ENCODE measurements at regions not wholly inside any gene's neighbourhood (a gene's known extent, or its start where the extent isn't known, plus 50 kb on each side); places are given as distances from the start of the nearest gene placed in this dataset.

DNA sequence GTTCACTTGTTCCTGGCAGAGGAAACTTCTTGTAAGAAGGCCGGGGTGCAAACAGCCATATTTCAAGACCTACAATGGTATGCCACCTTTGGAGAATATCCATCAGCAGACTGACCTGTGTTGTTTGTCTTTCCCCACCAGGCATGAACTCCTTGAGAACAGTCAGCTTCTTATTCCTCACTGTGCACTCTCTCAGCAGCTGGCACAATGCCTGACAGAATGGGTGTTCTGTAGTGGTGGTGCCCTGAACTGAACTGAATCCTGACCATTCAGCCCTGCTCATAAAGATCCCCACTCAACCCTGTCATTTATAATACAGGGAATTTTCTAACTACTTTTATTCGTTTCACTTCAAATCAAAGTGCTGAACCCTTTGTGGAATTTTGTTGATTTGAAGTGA, 206.9 kb downstream of the COX7C start:
- no peaks in the 10 kb centered on the region for H3K27me3 ChIP-seq
- no peaks in the 10 kb centered on the region; the same call in 1 of the 2 replicates for H3K9me3 ChIP-seq (replicated peaks)
- no peaks in the 10 kb centered on the region for H3K4me1 ChIP-seq
- no peak overlapping the region for H3K27ac ChIP-seq
- no peaks in the 10 kb centered on the region for H3K36me3 ChIP-seq
- no peak for DNase-seq
- no peak overlapping the region for H3K4me3 ChIP-seq

DNA sequence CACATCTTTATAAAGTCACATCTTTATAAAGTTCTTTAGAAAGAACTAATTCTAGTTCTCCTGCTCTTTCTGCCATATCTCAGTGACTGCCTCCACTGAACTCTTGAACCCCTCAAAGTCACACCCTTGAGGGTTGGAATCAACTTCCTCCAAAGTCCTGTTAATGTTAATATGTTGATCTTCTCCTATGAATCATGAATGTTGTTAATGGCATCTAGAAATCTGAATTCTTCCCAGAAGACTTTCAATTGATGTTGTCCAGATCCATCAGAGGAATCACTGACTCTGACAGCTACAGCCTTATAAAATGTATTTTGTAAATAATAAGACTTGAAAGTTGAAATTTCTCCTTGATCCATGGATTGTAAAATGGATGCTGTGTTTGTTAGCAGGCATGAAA, 213.4 kb downstream of the COX7C start:
- Histone ChIP-seq H3K27me3 (no peaks in the 10 kb centered on the region), H3K4me1 (no peaks in the 10 kb centered on the region), H3K9me3 (replicated peaks) (no peaks in the 10 kb centered on the region), H3K27ac (no peak overlapping the region), H3K36me3 (no peaks in the 10 kb centered on the region), H3K4me3 (no peak overlapping the region)
- no peak for DNase-seq

DNA sequence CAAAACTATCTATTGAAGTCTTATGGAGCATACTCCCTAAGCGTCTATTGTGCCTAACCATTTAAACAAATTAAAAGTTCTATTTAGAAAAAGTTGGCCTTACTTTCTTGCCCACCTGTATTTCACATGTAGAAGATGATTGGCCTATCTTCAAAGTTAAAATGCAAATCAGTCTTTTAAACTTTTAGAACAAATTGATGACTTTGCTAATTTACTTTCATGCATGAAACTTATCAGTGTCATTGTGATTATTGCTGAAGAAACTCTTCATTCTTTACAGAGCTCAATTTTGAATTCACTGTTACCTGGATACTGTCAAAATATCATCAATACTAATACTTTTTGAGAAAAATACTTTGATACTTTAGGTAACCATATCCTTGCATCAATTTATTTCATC, 216.1 kb downstream of the COX7C start:
- Histone ChIP-seq H3K27me3 (no peaks in the 10 kb centered on the region), H3K4me3 (no peak overlapping the region), H3K36me3 (no peaks in the 10 kb centered on the region), H3K9me3 (replicated peaks) (no peaks in the 10 kb centered on the region), H3K27ac (no peak overlapping the region), H3K4me1 (no peaks in the 10 kb centered on the region)
- no peak for DNase-seq

DNA sequence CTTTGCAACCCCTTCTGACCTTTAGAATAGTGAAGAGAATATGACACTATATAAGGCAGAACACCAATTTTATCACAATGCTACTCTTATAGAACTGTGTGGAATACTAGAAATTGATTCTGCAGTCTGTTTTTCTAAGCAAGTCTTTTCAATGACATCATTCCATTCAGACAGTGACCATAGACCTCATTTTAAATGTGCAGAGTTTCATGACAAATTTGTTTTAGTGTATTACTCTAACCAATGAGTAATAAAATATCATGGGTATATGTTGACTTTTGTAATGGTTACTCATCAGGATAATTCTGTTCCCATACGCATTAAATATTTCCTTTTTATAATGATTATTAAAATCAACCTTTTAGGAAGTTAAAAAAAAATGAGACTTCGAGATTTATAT, 219.9 kb downstream of the COX7C start:
- Histone ChIP-seq H3K4me1 (no peaks in the 10 kb centered on the region), H3K4me3 (no peak overlapping the region), H3K27me3 (no peaks in the 10 kb centered on the region), H3K27ac (no peak overlapping the region), H3K36me3 (no peaks in the 10 kb centered on the region), H3K9me3 (replicated peaks) (no peaks in the 10 kb centered on the region)
- no peak for DNase-seq

DNA sequence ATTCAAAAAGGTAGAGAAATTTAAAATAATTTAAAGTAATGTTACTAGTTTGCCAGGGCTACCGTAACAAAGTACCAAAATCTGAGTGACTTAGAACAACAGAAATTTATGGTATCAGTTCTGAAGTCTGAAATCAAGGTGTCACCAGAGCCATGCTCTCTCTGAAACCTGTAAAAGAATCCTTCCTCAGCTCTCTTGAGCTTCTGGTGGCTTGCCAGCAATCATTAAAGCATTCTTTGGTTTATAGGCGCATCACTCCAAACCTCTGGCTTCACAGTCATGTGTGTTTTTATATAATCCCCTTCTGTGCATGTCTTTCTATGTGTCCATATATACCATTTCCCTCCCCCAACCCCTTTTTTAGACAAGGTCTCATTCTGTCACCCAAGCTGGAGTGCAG, 220.3 kb downstream of the COX7C start:
- H3K27me3 ChIP-seq: no peaks in the 10 kb centered on the region
- no peaks in the 10 kb centered on the region for H3K36me3 ChIP-seq
- no peaks in the 10 kb centered on the region for H3K4me1 ChIP-seq
- H3K4me3 ChIP-seq: no peak overlapping the region
- H3K27ac ChIP-seq: no peak overlapping the region
- no peaks in the 10 kb centered on the region for H3K9me3 ChIP-seq (replicated peaks)
- no peak for DNase-seq

DNA sequence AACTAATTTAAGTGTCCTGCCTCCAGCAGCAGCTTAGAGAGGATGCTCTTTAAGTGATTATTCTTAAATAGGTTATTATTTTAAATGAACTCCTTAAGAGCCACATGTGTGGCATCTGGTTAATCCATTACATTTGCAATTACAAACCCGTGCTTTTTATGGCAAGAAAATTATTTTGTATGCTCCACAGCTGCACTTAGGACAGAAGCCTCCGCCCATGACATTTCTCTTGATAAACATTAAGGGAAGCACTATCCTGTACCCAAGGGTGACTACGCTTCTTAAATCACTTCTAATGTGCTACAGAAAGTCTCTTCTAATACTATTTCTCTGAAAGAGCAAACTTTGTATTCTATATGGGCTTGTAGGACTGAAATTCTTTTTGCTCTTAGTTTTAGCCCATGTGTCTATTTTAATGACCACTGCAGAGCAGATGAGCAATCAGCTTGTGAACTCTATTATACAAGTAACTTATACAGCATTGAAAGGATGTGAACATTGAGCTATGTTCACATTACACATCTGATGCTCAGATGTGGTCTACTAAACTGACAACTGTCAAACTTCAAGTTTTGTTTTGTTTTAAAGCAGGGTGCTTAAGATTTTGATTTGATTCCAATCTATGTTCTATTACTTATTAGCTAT, 223.4 kb downstream of the COX7C start:
- DNase-seq: no peak
- Histone ChIP-seq H3K27ac (no peak overlapping the region), H3K9me3 (replicated peaks) (no peaks in the 10 kb centered on the region), H3K27me3 (no peaks in the 10 kb centered on the region), H3K4me3 (no peak overlapping the region), H3K4me1 (no peaks in the 10 kb centered on the region), H3K36me3 (no peaks in the 10 kb centered on the region)

DNA sequence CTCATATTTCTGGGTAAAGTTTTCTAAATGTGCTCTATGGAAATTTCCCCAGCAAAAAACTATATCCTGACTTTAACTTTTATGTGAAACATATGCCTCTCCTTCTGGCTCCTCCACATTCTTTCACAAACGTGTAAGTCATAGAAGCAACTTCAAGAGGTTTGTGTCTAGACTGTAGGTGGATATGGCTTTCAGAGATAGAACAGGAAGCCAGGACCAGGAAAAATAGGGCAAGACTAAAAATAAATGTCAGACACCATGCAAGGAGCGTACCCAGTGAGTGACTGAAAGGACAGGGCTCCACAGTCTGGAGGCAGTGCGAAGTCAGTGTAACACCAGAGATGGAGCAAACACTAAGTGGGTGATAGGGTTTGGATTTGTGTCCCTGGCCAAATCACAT, 240.7 kb downstream of the COX7C start:
- DNase-seq: no peak

DNA sequence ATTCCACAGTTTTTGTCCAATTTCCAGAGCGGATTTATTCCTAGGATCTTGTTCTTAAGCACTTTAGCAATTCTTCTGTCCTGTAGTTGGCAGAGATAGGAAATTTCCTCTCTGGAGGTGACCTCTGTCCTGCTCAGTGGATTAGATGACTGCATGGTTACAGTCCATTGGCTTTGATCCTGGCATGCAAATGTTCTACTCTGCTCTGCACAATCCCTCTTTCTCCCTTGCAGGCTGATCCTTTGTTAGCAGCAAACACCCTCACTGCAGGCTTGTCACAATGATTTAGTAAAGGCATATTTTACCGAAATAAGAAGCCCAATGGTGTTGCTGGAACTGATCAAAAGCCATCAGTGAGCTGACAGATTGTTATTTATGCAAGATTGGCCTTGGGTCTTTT, 243.8 kb downstream of the COX7C start:
- Histone ChIP-seq H3K4me3 (no peak overlapping the region), H3K9me3 (replicated peaks) (no peaks in the 10 kb centered on the region), H3K27me3 (no peaks in the 10 kb centered on the region), H3K4me1 (peaks cover 3% of the 10 kb centered on the region; the same call in 1 of the 2 replicates), H3K36me3 (no peaks in the 10 kb centered on the region), H3K27ac (no peak overlapping the region)
- DNase-seq: no peak

More for the DNA sequence above, 240.7 kb downstream of the COX7C start:
- Histone ChIP-seq H3K4me1 (no peaks in the 10 kb centered on the region; the same call in 1 of the 2 replicates), H3K4me3 (no peak overlapping the region), H3K36me3 (no peaks in the 10 kb centered on the region), H3K27ac (no peak overlapping the region), H3K9me3 (replicated peaks) (no peaks in the 10 kb centered on the region), H3K27me3 (no peaks in the 10 kb centered on the region)

DNA sequence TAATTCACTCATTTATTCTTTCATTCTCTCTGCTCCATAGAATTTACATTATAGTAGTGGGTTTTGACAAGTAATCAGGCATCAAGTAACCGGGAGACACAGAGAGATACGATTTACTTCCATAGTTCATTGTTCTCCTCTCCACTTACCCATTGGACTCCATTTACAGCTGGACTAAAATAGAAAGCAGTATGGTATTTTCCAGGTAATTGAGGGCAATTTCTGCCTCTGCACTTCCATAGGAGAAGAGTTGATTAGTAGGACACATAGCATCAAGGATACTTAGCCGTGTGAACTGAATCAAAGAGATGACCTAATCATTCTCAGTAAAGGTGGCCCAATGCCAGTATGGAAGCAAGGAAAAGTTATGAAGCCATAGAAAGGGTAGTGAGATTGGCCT, 244.4 kb downstream of the COX7C start:
- Histone ChIP-seq H3K4me3 (no peak overlapping the region), H3K36me3 (no peaks in the 10 kb centered on the region), H3K27ac (no peak overlapping the region), H3K4me1 (peaks cover 3% of the 10 kb centered on the region; the same call in 1 of the 2 replicates), H3K9me3 (replicated peaks) (no peaks in the 10 kb centered on the region), H3K27me3 (no peaks in the 10 kb centered on the region)
- DNase-seq: no peak

DNA sequence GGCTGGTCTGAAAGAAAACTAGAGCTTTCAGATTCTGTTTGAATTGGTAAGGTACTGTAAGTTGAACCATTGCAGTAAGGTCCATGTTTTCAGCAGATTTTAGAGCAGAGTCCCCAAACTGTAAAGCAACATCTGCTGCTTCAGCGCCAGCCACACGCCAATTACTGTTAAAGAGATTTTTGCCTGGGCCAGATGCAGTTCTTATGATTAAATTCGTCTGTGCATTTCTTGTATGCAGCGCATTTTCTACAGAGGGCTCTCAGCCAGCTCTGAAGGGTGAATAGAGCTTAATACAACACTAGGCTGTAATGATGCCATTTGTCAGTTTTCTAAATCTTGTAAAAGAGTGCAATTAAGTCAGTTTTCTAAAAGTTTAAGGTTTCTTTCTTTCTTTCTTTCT, 246.3 kb downstream of the COX7C start:
- H3K27me3 ChIP-seq: no peaks in the 10 kb centered on the region
- H3K36me3 ChIP-seq: no peaks in the 10 kb centered on the region
- no peak overlapping the region for H3K27ac ChIP-seq
- H3K4me1 ChIP-seq: peaks cover 3% of the 10 kb centered on the region; the same call in 1 of the 2 replicates
- no peaks in the 10 kb centered on the region for H3K9me3 ChIP-seq (replicated peaks)
- H3K4me3 ChIP-seq: no peak overlapping the region
- DNase-seq: no peak

DNA sequence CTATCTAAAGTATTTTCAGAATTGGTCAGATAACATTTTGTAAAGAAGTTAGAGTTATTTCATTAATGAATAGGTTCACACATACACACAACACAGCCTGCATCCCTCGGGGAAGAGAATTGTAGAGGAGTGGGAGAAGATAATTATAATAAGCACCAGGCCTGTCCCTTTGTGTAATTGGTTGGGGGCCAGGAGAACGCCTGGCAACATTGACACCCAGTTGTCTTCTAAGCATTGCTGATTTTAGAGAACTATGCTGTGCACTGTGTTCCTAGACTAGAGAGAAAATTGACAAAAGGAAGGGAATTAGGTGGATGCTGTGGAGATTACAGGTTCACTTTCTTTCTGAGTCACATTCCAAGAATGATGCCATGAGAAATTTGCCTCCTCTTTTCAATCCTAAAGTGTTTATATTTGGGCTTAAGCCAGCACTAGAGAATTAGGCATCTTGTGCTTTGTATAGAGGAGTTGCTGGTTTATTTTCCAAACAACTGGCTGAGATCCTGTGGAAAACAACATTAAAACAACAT, 247.6 kb downstream of the COX7C start:
- DNase-seq: no peak
- no peak overlapping the region for H3K27ac ChIP-seq
- H3K4me1 ChIP-seq: peaks cover 3% of the 10 kb centered on the region; the same call in 1 of the 2 replicates
- H3K27me3 ChIP-seq: no peaks in the 10 kb centered on the region
- H3K36me3 ChIP-seq: no peaks in the 10 kb centered on the region
- no peaks in the 10 kb centered on the region for H3K9me3 ChIP-seq (replicated peaks)
- no peak overlapping the region for H3K4me3 ChIP-seq

DNA sequence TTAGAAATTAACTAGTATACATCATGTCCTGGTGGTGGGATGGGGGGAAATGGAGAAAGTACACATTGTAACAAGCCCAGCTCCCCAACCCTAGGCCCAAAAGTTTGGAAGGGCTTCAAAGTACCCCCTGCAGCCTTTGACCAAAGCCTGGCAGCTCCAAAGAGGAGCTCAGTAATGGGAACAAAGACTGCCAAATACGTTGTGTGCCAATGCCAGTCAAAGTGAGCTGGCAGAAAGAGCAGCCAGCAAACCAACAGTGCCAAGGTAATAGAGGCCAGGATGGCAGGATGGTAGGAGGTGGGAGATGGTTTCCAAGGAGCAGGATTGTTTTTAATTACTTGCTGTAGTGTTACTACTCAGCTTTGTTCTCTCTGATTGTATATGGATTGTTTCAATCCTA, 248.3 kb downstream of the COX7C start:
- no peak overlapping the region for H3K27ac ChIP-seq

DNA sequence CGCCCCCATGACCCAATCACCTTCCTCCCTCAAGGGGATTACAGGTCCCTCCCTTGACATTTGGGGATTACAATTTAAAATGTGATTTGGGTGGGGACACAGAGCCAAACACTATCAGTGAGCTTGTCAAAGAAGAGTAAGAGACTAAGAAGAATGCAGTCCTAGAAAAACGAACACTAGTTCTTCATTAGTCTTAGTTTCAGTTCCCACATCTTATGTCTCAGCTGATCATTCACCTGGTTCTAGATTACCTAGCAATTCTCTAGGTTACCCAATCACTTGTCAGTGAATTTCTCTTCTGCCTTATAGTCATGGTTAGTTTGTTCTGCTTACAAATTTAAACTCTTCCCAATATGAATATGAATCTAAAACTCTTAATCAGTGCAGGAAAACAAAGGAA, 251.5 kb downstream of the COX7C start:
- H3K36me3 ChIP-seq: no peaks in the 10 kb centered on the region
- no peaks in the 10 kb centered on the region for H3K9me3 ChIP-seq (replicated peaks)
- H3K27me3 ChIP-seq: no peaks in the 10 kb centered on the region
- H3K4me1 ChIP-seq: peaks cover 15% of the 10 kb centered on the region; the same call in 1 of the 2 replicates
- H3K4me3 ChIP-seq: no peak overlapping the region
- H3K27ac ChIP-seq: no peak overlapping the region
- no peak for DNase-seq

More for the DNA sequence above, 248.3 kb downstream of the COX7C start:
- Histone ChIP-seq H3K27me3 (no peaks in the 10 kb centered on the region), H3K9me3 (replicated peaks) (no peaks in the 10 kb centered on the region), H3K4me3 (no peak overlapping the region), H3K36me3 (no peaks in the 10 kb centered on the region), H3K4me1 (peaks cover 6% of the 10 kb centered on the region; the same call in 1 of the 2 replicates)
- DNase-seq: no peak

DNA sequence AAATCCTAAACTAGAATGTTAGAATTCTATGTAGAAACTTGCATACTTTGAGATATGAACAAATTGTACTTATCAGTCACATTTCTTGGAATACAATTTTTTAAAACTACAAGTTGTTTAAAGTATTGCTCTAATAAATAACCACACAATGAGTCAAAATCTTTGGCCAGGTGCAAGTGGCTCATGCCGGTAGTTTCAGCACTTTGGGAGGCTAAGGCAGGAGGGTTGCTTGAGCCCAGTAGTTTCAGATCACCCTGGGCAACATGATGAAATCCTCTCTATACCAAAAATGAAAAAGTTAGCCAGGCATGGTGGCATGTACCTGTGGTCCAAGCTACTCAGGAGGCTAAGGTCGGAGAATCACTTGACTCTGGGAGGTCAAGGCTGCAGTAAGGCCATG, 257.8 kb downstream of the COX7C start:
- H3K36me3 ChIP-seq: no peaks in the 10 kb centered on the region
- H3K27ac ChIP-seq: no peak overlapping the region
- H3K9me3 ChIP-seq (replicated peaks): no peaks in the 10 kb centered on the region
- no peak for DNase-seq
- no peak overlapping the region for H3K4me3 ChIP-seq
- no peaks in the 10 kb centered on the region for H3K27me3 ChIP-seq
- peaks cover 12% of the 10 kb centered on the region; the same call in 1 of the 2 replicates for H3K4me1 ChIP-seq

DNA sequence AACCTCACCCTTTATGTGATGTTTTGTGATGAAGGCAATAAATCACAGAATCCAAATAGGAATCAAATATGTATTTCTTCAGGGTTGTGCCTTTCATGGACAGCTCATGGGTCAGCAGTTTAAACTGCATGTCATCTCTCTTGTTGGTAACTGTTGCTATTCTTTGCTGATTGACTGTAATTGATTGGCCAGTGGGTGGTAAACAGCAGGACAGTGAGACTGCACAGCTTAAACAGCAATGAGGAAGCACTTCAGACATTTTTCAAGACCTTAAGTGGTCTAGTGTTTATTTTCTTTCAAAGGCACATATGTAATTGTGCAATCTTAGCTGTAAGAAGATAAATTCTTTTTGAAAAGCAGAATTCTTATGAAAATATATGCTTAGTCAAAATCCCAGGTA, 260.5 kb downstream of the COX7C start:
- Histone ChIP-seq H3K27me3 (no peaks in the 10 kb centered on the region), H3K9me3 (replicated peaks) (no peaks in the 10 kb centered on the region), H3K36me3 (no peaks in the 10 kb centered on the region), H3K27ac (no peak overlapping the region), H3K4me1 (no peaks in the 10 kb centered on the region), H3K4me3 (no peak overlapping the region)
- DNase-seq: no peak

DNA sequence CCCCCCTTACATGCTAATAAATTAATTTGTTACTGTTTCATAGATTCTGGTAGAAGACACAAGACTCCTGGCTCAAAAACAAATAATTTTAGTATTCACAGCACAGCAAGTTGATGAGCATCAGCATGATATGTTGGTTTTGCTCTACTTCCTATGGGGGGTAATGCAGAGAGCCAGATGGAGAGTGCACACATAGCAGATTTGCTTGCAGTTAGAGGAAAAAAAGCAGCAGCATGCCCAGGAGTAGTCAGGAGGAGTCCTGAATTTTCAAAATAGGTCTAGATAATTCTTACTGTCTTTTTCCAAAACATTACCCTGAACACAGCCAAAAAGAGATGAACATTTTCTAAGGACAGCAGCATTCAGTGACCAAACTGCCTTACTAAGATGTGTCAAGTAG, 261.3 kb downstream of the COX7C start:
- no peak overlapping the region for H3K4me3 ChIP-seq
- DNase-seq: no peak
- no peaks in the 10 kb centered on the region for H3K27me3 ChIP-seq
- no peaks in the 10 kb centered on the region for H3K4me1 ChIP-seq
- no peaks in the 10 kb centered on the region for H3K36me3 ChIP-seq
- H3K9me3 ChIP-seq (replicated peaks): no peaks in the 10 kb centered on the region
- H3K27ac ChIP-seq: no peak overlapping the region

All from SJCRH30 (cell line).